ENCODE measurements at regions not wholly inside any gene's neighbourhood (a gene's known extent, or its start where the extent isn't known, plus 50 kb on each side); places are given as distances from the start of the nearest gene placed in this dataset.

DNA sequence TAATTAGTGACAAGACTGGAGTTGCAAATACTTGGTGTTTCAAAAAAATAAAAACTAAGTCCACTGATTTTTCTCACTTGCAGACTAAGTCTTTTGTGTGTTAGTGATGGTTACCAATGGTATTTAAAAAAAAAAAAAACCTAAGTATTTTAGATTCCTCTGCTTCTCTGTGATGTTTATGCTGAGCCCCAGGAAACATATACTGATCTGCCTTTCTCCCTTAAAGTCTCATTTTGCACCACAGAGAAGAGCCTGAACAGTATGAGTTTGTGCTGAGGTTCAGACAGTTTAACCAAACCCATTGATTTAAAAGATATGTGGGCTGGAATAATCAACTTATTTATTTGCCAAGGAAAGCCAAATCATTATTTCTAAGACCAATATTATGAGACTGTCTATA, 1305.0 kb downstream of the PCDH18 start:
- TF ChIP-seq, protein P1, sequence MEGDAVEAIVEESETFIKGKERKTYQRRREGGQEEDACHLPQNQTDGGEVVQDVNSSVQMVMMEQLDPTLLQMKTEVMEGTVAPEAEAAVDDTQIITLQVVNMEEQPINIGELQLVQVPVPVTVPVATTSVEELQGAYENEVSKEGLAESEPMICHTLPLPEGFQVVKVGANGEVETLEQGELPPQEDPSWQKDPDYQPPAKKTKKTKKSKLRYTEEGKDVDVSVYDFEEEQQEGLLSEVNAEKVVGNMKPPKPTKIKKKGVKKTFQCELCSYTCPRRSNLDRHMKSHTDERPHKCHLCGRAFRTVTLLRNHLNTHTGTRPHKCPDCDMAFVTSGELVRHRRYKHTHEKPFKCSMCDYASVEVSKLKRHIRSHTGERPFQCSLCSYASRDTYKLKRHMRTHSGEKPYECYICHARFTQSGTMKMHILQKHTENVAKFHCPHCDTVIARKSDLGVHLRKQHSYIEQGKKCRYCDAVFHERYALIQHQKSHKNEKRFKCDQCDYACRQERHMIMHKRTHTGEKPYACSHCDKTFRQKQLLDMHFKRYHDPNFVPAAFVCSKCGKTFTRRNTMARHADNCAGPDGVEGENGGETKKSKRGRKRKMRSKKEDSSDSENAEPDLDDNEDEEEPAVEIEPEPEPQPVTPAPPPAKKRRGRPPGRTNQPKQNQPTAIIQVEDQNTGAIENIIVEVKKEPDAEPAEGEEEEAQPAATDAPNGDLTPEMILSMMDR (IDR thresholded peaks at IDR 0.05), result no peak
- TF ChIP-seq EZH2 (IDR thresholded peaks at IDR 0.05) (no peak), EZH2phosphoT487 (IDR thresholded peaks at IDR 0.05) (no peak)
